DND-41 (cell line): ENCODE measurements at regions not wholly inside any gene's neighbourhood (a gene's known extent, or its start where the extent isn't known, plus 50 kb on each side); places are given as distances from the start of the nearest gene placed in this dataset.

Experiments used
- CTCF ChIP-seq: IDR thresholded peaks from 2 replicates; pipeline ENCODE4 v1.5.1; 2012; ENCODE audit warnings: borderline replicate concordance, low read length, moderate library complexity, mild to moderate bottlenecking; ENCODE audit not compliant: poor library complexity, severe bottlenecking; ENCODE audit errors: extremely low read depth
- EZH2 ChIP-seq: IDR thresholded peaks from 3 replicates; pipeline ENCODE4 v1.6.1; 2012; ENCODE audit warnings: borderline replicate concordance, low read depth, mild to moderate bottlenecking, moderate library complexity, low read length, inconsistent platforms; ENCODE audit not compliant: severe bottlenecking

GRCh38 chr5:87936667-87937066 is 332.0 kb downstream of the TMEM161B start:
- TF ChIP-seq CTCF, result no peak
- no peak for TF ChIP-seq EZH2
